HG02884 (cell line): ENCODE measurements at regions not wholly inside any gene's neighbourhood (a gene's known extent, or its start where the extent isn't known, plus 50 kb on each side); places are given as distances from the start of the nearest gene placed in this dataset.

Experiments used
- ATAC-seq: cut with Tn5 transposase; IDR thresholded peaks from one replicate; pipeline ENCODE4 v1.9.1; 2021; ENCODE audit warnings: mild to moderate bottlenecking, moderate library complexity; ENCODE audit not compliant: unreplicated experiment

GRCh38 chr2:151197184-151198108 lies 64.2 kb downstream of the RBM43 start:
- peak; percentile 73 for ATAC-seq

- ATAC-seq = no peak
These were observed 68.1 kb downstream of the RBM43 start for GRCh38 chr2:151193576-151193975.

GRCh38 chr2:151192681-151193080 lies 69.0 kb downstream of the RBM43 start:
- ATAC-seq = no peak

GRCh38 chr2:151191001-151191400 lies 70.7 kb downstream of the RBM43 start:
- ATAC-seq = no peak

- no peak for ATAC-seq
These were observed 72.5 kb downstream of the RBM43 start for GRCh38 chr2:151189125-151189524.

- no peak for ATAC-seq
These were observed 75.7 kb downstream of the RBM43 start for GRCh38 chr2:151186011-151186410.

- no peak for ATAC-seq
These were observed 78.5 kb downstream of the RBM43 start for GRCh38 chr2:151182899-151183809.

GRCh38 chr2:151182396-151182795 lies 79.3 kb downstream of the RBM43 start:
- no peak for ATAC-seq

- no peak for ATAC-seq
These were observed 80.1 kb downstream of the RBM43 start for GRCh38 chr2:151181524-151181923.

GRCh38 chr2:151180123-151180522 lies 81.5 kb downstream of the RBM43 start:
- ATAC-seq = no peak

- ATAC-seq = no peak
These were observed 83.5 kb downstream of the RBM43 start for GRCh38 chr2:151178207-151178606.

- no peak for ATAC-seq
These were observed 83.9 kb downstream of the RBM43 start for GRCh38 chr2:151177756-151178155.

GRCh38 chr2:151176661-151177060 lies 85.0 kb downstream of the RBM43 start:
- no peak for ATAC-seq

GRCh38 chr2:151175864-151176263 lies 85.8 kb downstream of the RBM43 start:
- no peak for ATAC-seq

- ATAC-seq = no peak
These were observed 87.5 kb downstream of the RBM43 start for GRCh38 chr2:151174127-151174526.

- ATAC-seq = no peak
These were observed 90.5 kb downstream of the RBM43 start for GRCh38 chr2:151171186-151171585.

- ATAC-seq = no peak
These were observed 95.3 kb downstream of the RBM43 start for GRCh38 chr2:151166410-151166809.

- no peak for ATAC-seq
These were observed 96.5 kb downstream of the RBM43 start for GRCh38 chr2:151165105-151165684.

GRCh38 chr2:151161821-151162551 lies 99.7 kb downstream of the RBM43 start:
- no peak for ATAC-seq

GRCh38 chr2:151159109-151159662 lies 102.5 kb downstream of the RBM43 start:
- ATAC-seq = no peak
